Heart right ventricle (tissue), 16 donors: ENCODE measurements at regions not wholly inside any gene's neighbourhood (a gene's known extent, or its start where the extent isn't known, plus 50 kb on each side); places are given as distances from the start of the nearest gene placed in this dataset.

Experiments
- ATAC-seq, 8 donors: fragments of 200-7000 bp; cut with Tn5 transposase; one replicate each; pipeline ENCODE4 v1.9.1; 2020; ENCODE audit warnings: mild to moderate bottlenecking in 8 of 8, moderate library complexity in 8 of 8, moderate number of reproducible peaks in 1 of 8
- DNase-seq, 2 donors: peaks; one replicate each; pipeline ENCODE4 v3.0.0-alpha.2; 2020
- H3K27ac ChIP-seq, 10 donors: fragments of 200-600 bp; sonication (generic) in 2 of 10; one replicate each; pipeline versions ENCODE4 v1.5.0 to v1.8.0; 2020 to 2022; ENCODE audit warnings: mild to moderate bottlenecking in 3 of 10
- H3K27me3 ChIP-seq, 7 donors: fragments of 200-600 bp; one replicate each; pipeline ENCODE4 v1.8.0; 2021 to 2022; ENCODE audit warnings: mild to moderate bottlenecking in 2 of 7
- H3K36me3 ChIP-seq, 9 donors: fragments of 200-600 bp; sonication (generic) in 1 of 9; one replicate each; pipeline versions ENCODE4 v1.5.0 to v1.8.0; 2020 to 2022; ENCODE audit warnings: mild to moderate bottlenecking in 2 of 9
- H3K4me1 ChIP-seq, 9 donors: fragments of 200-600 bp; sonication (generic) in 1 of 9; one replicate each; pipeline versions ENCODE4 v1.5.0 to v1.8.0; 2020 to 2022; ENCODE audit warnings: mild to moderate bottlenecking in 4 of 9
- H3K4me3 ChIP-seq, 10 donors: fragments of 200-600 bp; sonication (generic) in 2 of 10; one replicate each; pipeline versions ENCODE4 v1.5.0 to v1.8.0; 2020 to 2022; ENCODE audit warnings: mild to moderate bottlenecking in 7 of 10, moderate library complexity in 2 of 10
- H3K9me3 ChIP-seq, 11 donors: fragments of 200-600 bp in 10 of 11; sonication (generic) in 2 of 11; one replicate each; pipeline versions ENCODE4 v1.5.0 to v1.8.0; 2013 to 2022; ENCODE audit warnings: mild to moderate bottlenecking in 2 of 11, control low read depth in 1 of 11, moderate library complexity in 1 of 11
- CTCF ChIP-seq, 9 donors: fragments of 200-600 bp; sonication (generic) in 2 of 9; IDR thresholded peaks; one replicate each; pipeline versions ENCODE4 v1.5.0 to v1.8.0; 2021 to 2022; ENCODE audit warnings: antibody characterized with exemption in 9 of 9, mild to moderate bottlenecking in 5 of 9, moderate library complexity in 1 of 9
- WGBS, 2 donors: extraction: QIAGEN DNeasy Blood & Tissue Kit; methylation state at CpG; one replicate each; pipeline ENCODE4 v1.1.7; 2013; ENCODE audit warnings: inconsistent platforms in 1 of 2; 5-methylcytosine and 5-hydroxymethylcytosine counted together
- intact Hi-C, 10 donors: fragments of 100-400 bp; cut with DNase I; formaldehyde crosslinking; loops; one replicate each; pipeline versions ENCODE4 v1.11.1 to v1.14.2; 2022
- donor health status: Arrhythmogenic right ventricular cardiomyopathy.
- donor health status: ischemic (EF 13 %, LVEDD 7.1; RV severe dilation, severe dysfunction).
- donor health status: healthy with polysubstance abuse.
- donor health status: DM: no; HTN: yes; CAD: no.
- donor health status: DM: no; HTN: no; CAD: no.
- donor health status: ischemic (EF 25% LVEDD 6.9; RV normal size, moderate dysfunction).
- donor health status: ischemic (EF 25% LVEDD 5.7; RV mildly dilated, moderate dysfunction).
- donor health status: healthy.
- donor health status: DM: yes; HTN: yes; CAD: no.
- donor health status: Ischemic cardiomyopathy.
- donor health status: ischemic (EF 35%, LVEDD 5.7; RV mildly dilated, moderate dysfunction).
- donor health status: nonischemic (EF 11% LVEDD 7.7; RV severe dilation, severe dysfunction).
- donor health status: DM: yes; HTN: yes; CAD: no.
- donor health status: PGD.
- donor health status: ischemic (EF 29% LVEDD 5.4; RV normal size, mild dysfunction).
- donor health status: nonischemic (EF 23%, LVEDD 6.1; RV moderate dilation, normal function).

- no peaks in the 10 kb centered on the region for H3K36me3 ChIP-seq
- no peak overlapping the region for H3K4me3 ChIP-seq
- H3K27ac ChIP-seq: no peak overlapping the region
- intact Hi-C loops: no loop called here
- H3K9me3 ChIP-seq: no peaks in the 10 kb centered on the region
- H3K4me1 ChIP-seq: no peaks in the 10 kb centered on the region
- no peaks in the 10 kb centered on the region for H3K27me3 ChIP-seq
- ATAC-seq: no peak
- no peak for TF ChIP-seq CTCF (IDR thresholded peaks at IDR 0.05)
- no peak for DNase-seq
Observed at GRCh38 chr13:81051873-81052272, 710.9 kb upstream of the SPRY2 start.

- Histone ChIP-seq H3K27ac (no peak overlapping the region), H3K27me3 (no peaks in the 10 kb centered on the region), H3K4me1 (no peaks in the 10 kb centered on the region), H3K4me3 (no peak overlapping the region), H3K36me3 (no peaks in the 10 kb centered on the region), H3K9me3 (no peaks in the 10 kb centered on the region)
- WGBS, 2 donors: 75 to 79% methylated on average over 7 of the region's 7 CpGs
- no peak for TF ChIP-seq CTCF (IDR thresholded peaks at IDR 0.05)
- intact Hi-C loops: no loop called here
- no peak for DNase-seq
- ATAC-seq: no peak
Observed at GRCh38 chr13:81048026-81048461, 707.1 kb upstream of the SPRY2 start.

- 59 to 68% methylated on average over 1 of the region's 1 CpG for WGBS, 2 donors
- Histone ChIP-seq H3K27me3 (no peaks in the 10 kb centered on the region), H3K9me3 (peaks cover 0 to 20% (median 6%) of the 10 kb centered on the region in 11 donors), H3K4me3 (no peak overlapping the region), H3K27ac (no peak overlapping the region), H3K36me3 (no peaks in the 10 kb centered on the region), H3K4me1 (no peaks in the 10 kb centered on the region)
- TF ChIP-seq CTCF (IDR thresholded peaks at IDR 0.05): no peak
- no peak for DNase-seq
- intact Hi-C loops: no loop called here
- no peak for ATAC-seq
Observed at GRCh38 chr13:81041761-81042160, 700.8 kb upstream of the SPRY2 start.

GRCh38 chr13:81031996-81032395, 691.1 kb upstream of the SPRY2 start:
- intact Hi-C loops: no loop called here
- H3K4me1 ChIP-seq: peaks cover 0 to 3% (median 0%) of the 10 kb centered on the region in 9 donors
- no peak overlapping the region for H3K27ac ChIP-seq
- ATAC-seq (peak in 2 of 8 donors; percentile 38 to 39), DNase-seq (no peak)
- TF ChIP-seq CTCF (IDR thresholded peaks at IDR 0.05): no peak
- 37 to 50% methylated on average over 1 of the region's 1 CpG for WGBS, 2 donors
- no peaks in the 10 kb centered on the region for H3K9me3 ChIP-seq
- no peak overlapping the region for H3K4me3 ChIP-seq
- H3K27me3 ChIP-seq: no peaks in the 10 kb centered on the region
- H3K36me3 ChIP-seq: no peaks in the 10 kb centered on the region

- Histone ChIP-seq H3K4me3 (no peak overlapping the region), H3K27me3 (no peaks in the 10 kb centered on the region), H3K27ac (no peak overlapping the region), H3K36me3 (peaks cover 0 to 11% (median 0%) of the 10 kb centered on the region in 9 donors), H3K4me1 (no peaks in the 10 kb centered on the region), H3K9me3 (peaks cover 0 to 22% (median 8%) of the 10 kb centered on the region in 11 donors)
- no peak for DNase-seq
- no peak for ATAC-seq
- no peak for TF ChIP-seq CTCF (IDR thresholded peaks at IDR 0.05)
- intact Hi-C loops: no loop called here
- 90% methylated on average over 3 of the region's 3 CpGs for WGBS, 2 donors
Observed at GRCh38 chr13:81025091-81025490, 684.2 kb upstream of the SPRY2 start.
